Uterus (tissue), 3 donors: ENCODE measurements at regions not wholly inside any gene's neighbourhood (a gene's known extent, or its start where the extent isn't known, plus 50 kb on each side); places are given as distances from the start of the nearest gene placed in this dataset. TPM values are rescaled to one million over a fixed set of nuclear protein-coding genes. Genes with fewer than 3 reads are reported as not detected.
A peak's percentile ranks its signal among the peaks of the same experiment; 100 is the strongest.

Experiments
- DNase-seq, 2 donors: peaks; one replicate each; pipeline ENCODE4 v3.0.0-alpha.2; 2019 to 2020
- H3K27ac ChIP-seq, 2 donors: fragments of 200-600 bp; sonication (generic); 1 replicate in 1 of 2; 2 replicates in 1 of 2; pipeline ENCODE4 v1.5.1; 2016 to 2018
- H3K27me3 ChIP-seq, 2 donors: fragments of 200-600 bp; sonication (generic); one replicate each; pipeline ENCODE4 v1.5.1; 2018 to 2019; ENCODE audit warnings: control low read depth in 1 of 2
- H3K36me3 ChIP-seq, 2 donors: fragments of 200-600 bp; sonication (generic); one replicate each; pipeline ENCODE4 v1.5.1; 2019; ENCODE audit warnings: control low read depth in 1 of 2
- H3K4me1 ChIP-seq, 2 donors: fragments of 200-600 bp; sonication (generic); one replicate each; pipeline ENCODE4 v1.5.1; 2018 to 2019; ENCODE audit warnings: control low read depth in 1 of 2
- H3K4me3 ChIP-seq, 2 donors: fragments of 200-600 bp; sonication (generic); 1 replicate in 1 of 2; 2 replicates in 1 of 2; pipeline ENCODE4 v1.5.1; 2018 to 2019; ENCODE audit warnings: mild to moderate bottlenecking in 1 of 2
- H3K9me3 ChIP-seq, 2 donors: fragments of 200-600 bp; sonication (generic); one replicate each; pipeline ENCODE4 v1.5.1; 2019; ENCODE audit warnings: control low read depth in 1 of 2
- CTCF ChIP-seq, 4 experiments: fragments of 200-600 bp in 2 of 4; fragments of 450-650 bp in 2 of 4; sonication (generic) in 2 of 4; IDR thresholded peaks; one replicate each; pipeline ENCODE4 v1.5.1; 2016 to 2019; ENCODE audit warnings: antibody characterized with exemption in 4 of 4, mild to moderate bottlenecking in 2 of 4, moderate library complexity in 1 of 4
- POLR2A ChIP-seq, 2 donors: fragments of 450-650 bp; IDR thresholded peaks; one replicate each; pipeline ENCODE4 v1.6.1; 2016; ENCODE audit warnings: antibody characterized with exemption in 2 of 2, mild to moderate bottlenecking in 1 of 2, moderate library complexity in 1 of 2
- intact Hi-C: fragments of 100-400 bp; cut with DNase I; formaldehyde crosslinking; loops from one replicate; pipeline ENCODE4 v1.15.1; 2023; ENCODE audit warnings: low total_unique reads
- small RNA-seq: library from RNA; depleted of rRNA; stranded (forward); fragments of <200 nt; gene quantifications from one replicate; pipeline ENCODE3, GENCODE V24; 2016
- donor health status: DM: yes; HTN: yes; CAD: no.

- intact Hi-C loops = no loop called here
- H3K4me1 ChIP-seq = no peaks in the 10 kb centered on the region
- H3K27ac ChIP-seq = peak overlapping the region in 1 of 2 donors; percentile 30
- H3K27me3 ChIP-seq = no peaks in the 10 kb centered on the region
- H3K36me3 ChIP-seq = no peaks in the 10 kb centered on the region
- no peak for DNase-seq
- TF ChIP-seq CTCF (IDR thresholded peaks at IDR 0.05) = no peak
- TF ChIP-seq POLR2A (IDR thresholded peaks at IDR 0.05) = no peak
- no peaks in the 10 kb centered on the region for H3K9me3 ChIP-seq
- no peak overlapping the region for H3K4me3 ChIP-seq
Observed at GRCh38 chr12:45670346-45671065, 59.0 kb upstream of the ARID2 start.

GRCh38 chr12:45671254-45671653, 58.3 kb upstream of the ARID2 start:
- intact Hi-C loops = no loop called here
- peak overlapping the region in 1 of 2 donors; percentile 40 for H3K27ac ChIP-seq

GRCh38 chr12:45674181-45674977, 55.1 kb upstream of the ARID2 start:
- H3K4me3 ChIP-seq = no peak overlapping the region
- H3K9me3 ChIP-seq = no peaks in the 10 kb centered on the region
- no peak for TF ChIP-seq CTCF (IDR thresholded peaks at IDR 0.05)
- no peak for TF ChIP-seq POLR2A (IDR thresholded peaks at IDR 0.05)
- H3K36me3 ChIP-seq = no peaks in the 10 kb centered on the region
- no peaks in the 10 kb centered on the region for H3K27me3 ChIP-seq
- DNase-seq = peak; percentile 42 to 47
- intact Hi-C loops = no loop called here
- no peaks in the 10 kb centered on the region for H3K4me1 ChIP-seq
- H3K27ac ChIP-seq = peak overlapping the region; percentile 10 to 56

More at GRCh38 chr12:45671254-45671653, 58.3 kb upstream of the ARID2 start:
- Histone ChIP-seq H3K9me3 (no peaks in the 10 kb centered on the region), H3K4me3 (no peak overlapping the region), H3K4me1 (no peaks in the 10 kb centered on the region), H3K27me3 (no peaks in the 10 kb centered on the region), H3K36me3 (no peaks in the 10 kb centered on the region)
- no peak for DNase-seq
- TF ChIP-seq CTCF (IDR thresholded peaks at IDR 0.05) (no peak), POLR2A (IDR thresholded peaks at IDR 0.05) (no peak)

- Histone ChIP-seq H3K9me3 (no peaks in the 10 kb centered on the region), H3K36me3 (no peaks in the 10 kb centered on the region), H3K27me3 (no peaks in the 10 kb centered on the region), H3K27ac (no peak overlapping the region), H3K4me3 (no peak overlapping the region), H3K4me1 (no peaks in the 10 kb centered on the region)
- TF ChIP-seq CTCF (IDR thresholded peaks at IDR 0.05) (no peak), POLR2A (IDR thresholded peaks at IDR 0.05) (no peak)
- intact Hi-C loops = no loop called here
- no peak for DNase-seq
Observed at GRCh38 chr12:45675534-45675933, 54.0 kb upstream of the ARID2 start.

Small RNAs in the stretch of these regions (small RNA-seq; reads per million reads assigned to genes)
- not detected for gene RF00026
